Renal pelvis (tissue), 1 donor: ENCODE measurements at regions not wholly inside any gene's neighbourhood (a gene's known extent, or its start where the extent isn't known, plus 50 kb on each side); places are given as distances from the start of the nearest gene placed in this dataset.

Experiments used
- DNase-seq: peaks from one replicate; pipeline ENCODE4 v3.0.0-alpha.2; 2013

- no peak for DNase-seq
Observed at GRCh38 chr20:50273601-50274491, 83.2 kb downstream of the CEBPB start.

GRCh38 chr20:50274570-50275430, 84.2 kb downstream of the CEBPB start:
- DNase-seq = no peak

GRCh38 chr20:50276119-50277063, 85.8 kb downstream of the CEBPB start:
- no peak for DNase-seq

GRCh38 chr20:50277064-50277415, 86.4 kb downstream of the CEBPB start:
- DNase-seq = no peak

- no peak for DNase-seq
Observed at GRCh38 chr20:50277460-50278376, 87.1 kb downstream of the CEBPB start.

GRCh38 chr20:50278377-50278683, 87.7 kb downstream of the CEBPB start:
- DNase-seq = no peak

- no peak for DNase-seq
Observed at GRCh38 chr20:50278684-50279531, 88.3 kb downstream of the CEBPB start.

GRCh38 chr20:50279988-50280850, 89.6 kb downstream of the CEBPB start:
- no peak for DNase-seq

GRCh38 chr20:50280851-50281655, 90.4 kb downstream of the CEBPB start:
- no peak for DNase-seq

- no peak for DNase-seq
Observed at GRCh38 chr20:50281831-50282591, 91.4 kb downstream of the CEBPB start.

- DNase-seq = no peak
Observed at GRCh38 chr20:50282592-50283241, 92.1 kb downstream of the CEBPB start.

GRCh38 chr20:50283370-50283769, 92.7 kb downstream of the CEBPB start:
- DNase-seq = no peak

- DNase-seq = no peak
Observed at GRCh38 chr20:50283922-50284810, 93.5 kb downstream of the CEBPB start.

GRCh38 chr20:50284811-50285375, 94.3 kb downstream of the CEBPB start:
- no peak for DNase-seq
